Prostate gland (tissue), 2 donors: ENCODE measurements at regions not wholly inside any gene's neighbourhood (a gene's known extent, or its start where the extent isn't known, plus 50 kb on each side); places are given as distances from the start of the nearest gene placed in this dataset.

Source experiments
- DNase-seq: peaks from one replicate; pipeline ENCODE4 v3.0.0-alpha.2; 2019; ENCODE audit warnings: low spot score
- H3K27ac ChIP-seq, 2 donors: fragments of 200-600 bp; sonication (generic); 2 replicates each; pipeline ENCODE4 v1.5.1; 2017 to 2019
- H3K27me3 ChIP-seq: fragments of 200-600 bp; sonication (generic); replicated peaks from 2 replicates; pipeline ENCODE4 v1.5.1; 2019; ENCODE audit not compliant: insufficient read depth
- H3K36me3 ChIP-seq, 2 donors: fragments of 200-600 bp; sonication (generic); 1 replicate in 1 of 2; 2 replicates in 1 of 2; pipeline versions ENCODE4 v1.5.1 to v1.8.1; 2017 to 2019
- H3K4me1 ChIP-seq: fragments of 200-600 bp; sonication (generic); replicated peaks from 2 replicates; pipeline ENCODE4 v1.5.1; 2019
- H3K4me3 ChIP-seq, 2 donors: fragments of 200-600 bp; sonication (generic); 2 replicates each; pipeline ENCODE4 v1.5.1; 2017 to 2019
- H3K9me3 ChIP-seq: fragments of 200-600 bp; sonication (generic); 2 replicates; pipeline ENCODE4 v1.5.1; 2017
- POLR2A ChIP-seq: fragments of 450-650 bp; IDR thresholded peaks from one replicate; pipeline ENCODE4 v1.6.1; 2016; ENCODE audit warnings: antibody characterized with exemption, mild to moderate bottlenecking
- POLR2AphosphoS5 ChIP-seq: sonication (generic); formaldehyde crosslinking; IDR thresholded peaks from one replicate; pipeline ENCODE4 v1.6.1; 2017; ENCODE audit warnings: antibody characterized with exemption
- WGBS: methylation state at CpG from one replicate; pipeline ENCODE4 v1.1.5; 2018; 5-methylcytosine and 5-hydroxymethylcytosine counted together
- intact Hi-C: fragments of 100-400 bp; cut with DNase I; formaldehyde crosslinking; loops from one replicate; pipeline ENCODE4 v1.14.2; 2022
- TF ChIP-seq, protein P1 (sequence below), 4 experiments: fragments of 200-600 bp in 2 of 4; fragments of 450-650 bp in 2 of 4; sonication (generic) in 2 of 4; IDR thresholded peaks; 1 replicate in 3 of 4; 2 replicates in 1 of 4; pipeline ENCODE4 v1.5.1; 2016 to 2019; ENCODE audit warnings: antibody characterized with exemption in 4 of 4, mild to moderate bottlenecking in 2 of 4, moderate library complexity in 2 of 4

DNA sequence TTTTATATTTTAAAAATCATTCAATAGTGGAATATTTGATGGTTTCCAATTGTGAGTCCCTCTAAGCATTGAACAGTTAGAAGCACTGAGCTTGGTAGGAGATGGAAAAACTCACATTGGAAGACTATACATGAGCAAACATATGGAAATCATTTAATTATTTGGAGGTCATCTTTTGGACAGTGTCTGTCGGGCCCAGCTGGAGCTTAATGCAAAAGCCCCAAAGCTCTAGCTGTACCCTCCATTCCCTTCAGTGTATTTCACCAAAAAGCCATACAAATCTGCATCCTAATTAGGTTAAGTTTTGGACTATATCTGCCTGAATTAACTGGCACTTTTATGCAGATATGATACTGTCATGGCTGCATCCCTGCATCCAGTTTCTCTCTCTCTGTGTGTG, 365.7 kb downstream of the FLRT2 start:
- Histone ChIP-seq H3K4me3 (no peak overlapping the region), H3K27ac (no peak overlapping the region), H3K27me3 (no peaks in the 10 kb centered on the region), H3K36me3 (no peaks in the 10 kb centered on the region), H3K4me1 (no peaks in the 10 kb centered on the region), H3K9me3 (no peaks in the 10 kb centered on the region)
- DNase-seq: no peak
- no peak for TF ChIP-seq POLR2AphosphoS5
- TF ChIP-seq, protein P1, sequence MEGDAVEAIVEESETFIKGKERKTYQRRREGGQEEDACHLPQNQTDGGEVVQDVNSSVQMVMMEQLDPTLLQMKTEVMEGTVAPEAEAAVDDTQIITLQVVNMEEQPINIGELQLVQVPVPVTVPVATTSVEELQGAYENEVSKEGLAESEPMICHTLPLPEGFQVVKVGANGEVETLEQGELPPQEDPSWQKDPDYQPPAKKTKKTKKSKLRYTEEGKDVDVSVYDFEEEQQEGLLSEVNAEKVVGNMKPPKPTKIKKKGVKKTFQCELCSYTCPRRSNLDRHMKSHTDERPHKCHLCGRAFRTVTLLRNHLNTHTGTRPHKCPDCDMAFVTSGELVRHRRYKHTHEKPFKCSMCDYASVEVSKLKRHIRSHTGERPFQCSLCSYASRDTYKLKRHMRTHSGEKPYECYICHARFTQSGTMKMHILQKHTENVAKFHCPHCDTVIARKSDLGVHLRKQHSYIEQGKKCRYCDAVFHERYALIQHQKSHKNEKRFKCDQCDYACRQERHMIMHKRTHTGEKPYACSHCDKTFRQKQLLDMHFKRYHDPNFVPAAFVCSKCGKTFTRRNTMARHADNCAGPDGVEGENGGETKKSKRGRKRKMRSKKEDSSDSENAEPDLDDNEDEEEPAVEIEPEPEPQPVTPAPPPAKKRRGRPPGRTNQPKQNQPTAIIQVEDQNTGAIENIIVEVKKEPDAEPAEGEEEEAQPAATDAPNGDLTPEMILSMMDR (IDR thresholded peaks at IDR 0.05): no peak
- TF ChIP-seq POLR2A: no peak
- intact Hi-C loops: no loop called here
- 73% methylated on average over 1 of the region's 1 CpG for WGBS

DNA sequence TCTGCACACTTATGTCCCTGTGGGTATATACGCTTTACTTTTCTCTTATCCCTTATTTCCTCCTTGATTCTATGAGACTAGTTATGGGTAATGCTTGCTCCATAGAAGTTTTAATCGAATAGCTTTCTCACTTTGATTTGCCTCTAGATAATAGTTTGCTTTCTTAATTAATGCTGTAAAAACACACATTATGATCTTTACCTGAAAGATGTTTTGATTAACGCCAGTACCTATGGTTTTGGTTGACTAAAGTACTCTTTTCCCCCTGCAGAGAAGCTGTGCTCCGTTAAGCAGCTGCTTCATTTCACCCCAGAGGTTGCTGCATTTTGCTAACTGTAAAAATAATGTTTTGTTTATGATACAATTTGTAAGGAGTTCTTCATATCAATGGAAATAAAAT, 362.3 kb downstream of the FLRT2 start:
- TF ChIP-seq, protein P1 (IDR thresholded peaks at IDR 0.05): no peak
- no peak for TF ChIP-seq POLR2A
- TF ChIP-seq POLR2AphosphoS5: no peak
- no peak for DNase-seq
- Histone ChIP-seq H3K27ac (no peak overlapping the region), H3K9me3 (no peaks in the 10 kb centered on the region), H3K27me3 (no peaks in the 10 kb centered on the region), H3K36me3 (no peaks in the 10 kb centered on the region), H3K4me1 (no peaks in the 10 kb centered on the region), H3K4me3 (no peak overlapping the region)
- 63% methylated on average over 4 of the region's 4 CpGs for WGBS
- intact Hi-C loops: no loop called here

- intact Hi-C loops: no loop called here
- no peak overlapping the region for H3K27ac ChIP-seq
- no peak for DNase-seq
- H3K4me1 ChIP-seq: no peaks in the 10 kb centered on the region
- H3K36me3 ChIP-seq: no peaks in the 10 kb centered on the region
- TF ChIP-seq, protein P1 (IDR thresholded peaks at IDR 0.05): no peak
- no peak for TF ChIP-seq POLR2A
- no peak for TF ChIP-seq POLR2AphosphoS5
- no peaks in the 10 kb centered on the region for H3K9me3 ChIP-seq
- H3K4me3 ChIP-seq: no peak overlapping the region
- H3K27me3 ChIP-seq: no peaks in the 10 kb centered on the region
- WGBS: 76% methylated on average over 4 of the region's 4 CpGs
These were observed 354.0 kb downstream of the FLRT2 start for GRCh38 chr14:85883966-85884365.

DNA sequence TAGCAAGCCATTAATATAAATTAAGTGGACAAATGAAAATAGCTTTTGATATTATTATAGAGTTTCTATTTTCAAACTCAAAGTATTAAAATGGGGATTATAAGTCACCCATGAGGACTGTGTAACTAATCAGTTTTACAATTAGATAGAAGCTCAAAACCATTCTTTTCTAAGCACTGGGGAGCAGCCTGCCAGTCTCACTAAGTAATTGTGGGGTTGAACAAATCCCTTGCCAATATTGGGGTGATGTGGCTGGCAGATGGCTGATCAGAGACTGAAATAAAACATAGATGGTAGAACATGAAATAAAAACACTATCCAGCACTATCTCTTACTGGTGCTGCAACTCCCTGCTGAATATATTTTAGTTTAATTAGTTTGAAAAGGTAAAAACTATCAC, 353.2 kb downstream of the FLRT2 start:
- Histone ChIP-seq H3K4me3 (no peak overlapping the region), H3K4me1 (no peaks in the 10 kb centered on the region), H3K9me3 (no peaks in the 10 kb centered on the region), H3K27ac (no peak overlapping the region), H3K27me3 (no peaks in the 10 kb centered on the region), H3K36me3 (no peaks in the 10 kb centered on the region)
- DNase-seq: no peak
- no peak for TF ChIP-seq POLR2A
- TF ChIP-seq, protein P1 (IDR thresholded peaks at IDR 0.05): no peak
- no peak for TF ChIP-seq POLR2AphosphoS5
- intact Hi-C loops: no loop called here

- H3K27me3 ChIP-seq: no peaks in the 10 kb centered on the region
- intact Hi-C loops: no loop called here
- H3K4me1 ChIP-seq: no peaks in the 10 kb centered on the region
- H3K9me3 ChIP-seq: no peaks in the 10 kb centered on the region
- H3K4me3 ChIP-seq: no peak overlapping the region
- WGBS: 84% methylated on average over 2 of the region's 2 CpGs
- no peak for DNase-seq
- H3K36me3 ChIP-seq: no peaks in the 10 kb centered on the region
- TF ChIP-seq POLR2A (no peak), POLR2AphosphoS5 (no peak)
- TF ChIP-seq, protein P1 (IDR thresholded peaks at IDR 0.05): no peak
- H3K27ac ChIP-seq: no peak overlapping the region
These were observed 352.0 kb downstream of the FLRT2 start for GRCh38 chr14:85881935-85882334.
